ENCODE measurements at regions not wholly inside any gene's neighbourhood (a gene's known extent, or its start where the extent isn't known, plus 50 kb on each side); places are given as distances from the start of the nearest gene placed in this dataset.

DNA sequence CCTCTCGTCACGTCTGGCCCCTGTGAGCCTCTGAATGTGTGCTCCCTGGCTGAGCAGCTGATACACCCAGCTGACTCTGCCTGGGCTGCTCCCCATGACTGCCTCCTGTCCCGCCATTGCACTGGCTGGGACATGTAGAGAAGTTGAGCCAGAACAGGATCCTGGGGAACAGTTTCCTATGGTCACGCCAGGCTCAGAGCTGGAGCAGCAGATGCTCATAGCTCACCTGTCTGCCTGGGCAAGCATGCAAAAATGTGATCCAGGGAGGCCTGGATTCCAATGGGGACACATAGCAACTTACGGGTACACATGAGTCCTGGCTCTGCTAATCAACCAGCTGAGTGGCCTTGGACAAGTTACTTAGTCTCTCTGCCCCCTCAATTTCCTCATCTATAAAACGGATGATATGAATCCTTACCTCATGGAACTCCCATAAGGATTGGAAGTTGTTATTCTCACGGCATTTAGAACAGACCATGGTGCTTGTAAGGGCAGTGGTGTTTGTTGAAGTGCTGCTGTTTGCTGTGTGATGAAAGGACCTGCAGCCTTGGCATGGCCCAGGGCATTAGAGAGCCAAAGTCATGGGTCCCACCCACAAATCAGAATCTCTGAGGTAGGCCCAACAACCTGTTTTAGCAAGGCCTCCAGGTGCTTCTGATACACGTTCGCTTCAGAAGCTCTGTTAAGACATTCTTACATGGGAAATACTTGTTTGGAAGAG is 150.3 kb upstream of the VANGL1 start:
- no peak for FAIRE-seq

DNA sequence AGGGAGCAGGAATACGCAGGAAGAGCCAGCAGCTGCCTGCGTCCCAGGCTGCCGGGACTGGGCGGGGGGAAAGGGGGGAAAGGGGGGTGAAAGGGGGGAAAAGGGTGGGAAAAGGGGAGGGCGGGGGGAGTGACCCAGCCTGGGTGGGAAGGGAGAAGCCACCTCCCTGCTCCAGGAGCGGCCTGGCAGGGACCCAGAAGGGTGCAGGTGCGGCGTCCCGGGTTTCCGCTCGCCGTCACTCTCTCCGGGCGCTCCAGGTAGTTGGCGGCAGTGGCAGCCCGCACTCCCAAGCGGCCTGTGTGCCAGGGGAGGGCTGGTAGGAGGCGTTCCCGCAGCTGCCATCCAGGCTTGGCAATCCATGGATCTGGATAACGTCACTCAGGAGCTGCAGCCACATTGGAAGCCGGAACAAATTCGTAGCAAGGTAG is 141.0 kb upstream of the NGF start:
- no peak for FAIRE-seq

DNA sequence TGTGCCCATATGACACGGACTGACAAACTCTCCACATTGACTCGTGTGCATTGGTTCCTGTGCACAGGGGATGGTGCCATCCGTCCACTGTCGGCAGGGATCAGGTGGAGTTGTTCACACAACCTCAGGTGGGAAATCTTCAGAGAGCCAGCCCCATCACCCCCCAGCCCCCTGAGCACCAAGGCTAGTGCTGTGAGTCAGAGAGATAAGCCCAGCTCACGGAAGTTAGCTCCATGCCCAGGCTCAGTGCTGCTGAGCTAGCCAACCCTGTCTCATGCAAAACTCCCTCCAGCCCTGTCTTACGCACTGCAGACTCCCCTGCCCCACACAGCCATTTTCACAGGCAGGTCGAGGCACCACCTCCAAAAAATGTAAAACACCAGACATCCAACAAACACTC is 139.0 kb upstream of the NGF start:
- no peak for FAIRE-seq

DNA sequence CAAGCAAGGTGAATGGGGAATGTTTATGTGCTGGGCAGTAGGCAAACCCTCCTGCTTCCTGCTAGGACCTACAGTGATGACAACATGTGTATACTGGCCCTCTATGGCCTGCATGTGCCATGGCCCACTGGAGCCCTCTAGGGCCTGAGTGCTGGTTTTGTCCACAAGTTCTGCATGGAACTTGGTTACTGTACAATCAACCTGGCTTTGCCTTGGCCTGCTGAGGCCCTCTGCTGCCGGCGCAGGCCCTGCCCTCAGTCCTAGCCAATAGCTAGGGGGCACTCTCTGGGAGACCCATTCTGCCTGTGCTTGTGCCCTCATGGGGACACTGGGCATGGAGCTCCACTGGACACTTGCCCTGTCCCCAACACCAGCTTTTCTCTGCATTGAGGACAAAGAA is 138.6 kb upstream of the NGF start:
- no peak for FAIRE-seq

DNA sequence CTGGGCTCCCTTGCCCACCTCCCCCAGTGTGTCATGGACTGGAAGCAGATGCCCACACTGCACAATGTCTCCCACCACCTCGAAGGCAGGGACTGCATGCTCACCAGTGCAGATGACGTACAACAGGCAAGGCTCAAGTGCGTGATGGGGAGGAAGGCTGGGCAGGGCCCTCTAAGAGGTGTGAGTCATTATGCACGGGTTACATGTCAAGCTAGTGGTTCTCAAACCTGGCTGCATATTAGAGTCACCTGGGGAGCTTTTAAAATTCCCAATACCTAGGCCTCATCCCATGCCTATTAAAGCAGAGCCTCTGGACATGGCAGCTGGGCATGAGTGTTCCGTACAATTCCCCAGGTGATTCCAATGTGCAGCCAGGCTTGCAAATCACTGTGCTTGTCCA is 137.9 kb upstream of the NGF start:
- FAIRE-seq, result no peak

DNA sequence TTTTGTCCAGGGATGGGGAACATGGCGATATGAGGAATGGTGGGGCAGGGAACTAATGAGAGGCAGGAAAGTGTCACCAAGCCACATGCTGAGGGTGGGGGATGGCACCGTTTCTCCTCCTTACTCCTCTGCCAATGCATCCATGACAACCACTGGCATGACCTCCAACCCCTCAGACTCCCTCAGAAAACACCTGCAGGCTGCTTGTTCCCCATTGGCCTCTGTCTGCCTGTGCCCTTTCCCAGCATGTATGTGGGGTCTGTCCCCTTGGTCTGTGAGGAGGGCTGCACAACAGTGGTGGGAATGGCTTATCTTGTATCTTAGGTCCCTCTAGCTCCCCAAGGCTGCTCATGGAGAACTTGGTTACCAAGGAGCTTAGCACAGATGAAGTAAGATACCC is 137.2 kb upstream of the NGF start:
- FAIRE-seq, result no peak

DNA sequence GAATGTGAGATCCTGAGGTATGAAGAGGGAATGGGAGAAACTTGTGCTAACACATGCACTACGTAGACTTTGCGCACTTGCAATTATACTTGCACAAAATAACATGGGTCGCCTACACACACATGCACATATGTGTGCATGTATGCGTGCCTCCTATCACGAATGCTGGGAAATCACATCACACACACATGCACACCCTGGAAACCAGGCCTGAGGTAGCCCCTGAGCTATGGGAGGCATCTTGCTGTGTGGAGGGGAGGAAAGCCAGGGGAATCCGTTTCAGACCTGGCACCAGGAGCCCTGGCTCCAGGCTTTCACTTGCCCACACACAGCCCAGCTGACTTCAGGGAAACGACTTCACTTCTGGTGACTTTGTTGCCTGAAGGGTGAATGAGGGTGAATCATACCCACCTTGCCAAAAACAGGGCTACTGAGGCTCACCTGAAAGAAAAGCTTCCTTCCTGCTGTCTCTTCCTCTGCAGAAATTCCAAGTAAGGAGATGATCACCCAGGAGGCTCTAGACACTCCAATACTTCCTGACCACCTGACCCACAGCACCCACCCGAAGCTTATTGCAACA is 136.0 kb upstream of the NGF start:
- FAIRE-seq, result no peak

DNA sequence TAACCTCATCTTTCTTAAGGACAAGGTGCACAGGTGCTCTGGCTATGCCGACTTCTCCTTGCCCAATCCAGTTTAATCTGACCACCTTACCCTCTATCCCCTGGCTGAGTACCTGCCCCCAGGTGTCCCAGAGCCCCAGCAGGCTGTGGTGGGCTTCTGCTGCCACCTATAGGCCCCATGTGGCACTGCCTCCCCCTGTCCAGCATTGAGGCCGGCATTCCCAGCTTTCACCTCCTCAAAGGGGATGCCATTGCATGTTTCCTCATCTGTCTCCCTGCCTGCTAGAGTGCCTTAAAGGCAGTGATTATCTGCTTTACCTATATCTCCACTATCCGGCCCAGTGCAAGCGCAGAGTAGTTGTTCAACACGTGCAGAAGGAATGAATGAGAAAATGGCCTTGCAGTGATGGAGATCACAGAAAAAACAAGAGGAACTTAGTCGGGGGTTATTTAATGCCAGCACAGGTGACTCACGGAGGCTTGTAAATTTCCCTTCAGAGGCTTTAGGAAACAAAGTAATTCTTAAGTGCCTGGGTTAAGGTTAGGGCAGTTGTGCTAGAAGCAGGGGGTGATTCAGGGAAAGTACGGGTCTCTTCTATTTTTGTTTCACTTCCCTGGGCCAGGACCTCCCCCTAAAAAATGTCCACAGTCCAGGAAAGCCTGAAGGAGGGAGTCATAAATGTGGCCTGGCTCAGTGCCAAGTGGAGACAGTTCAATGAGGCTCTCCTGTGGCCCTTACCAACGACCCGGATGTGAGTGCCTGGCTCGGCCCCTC is 131.8 kb upstream of the NGF start:
- FAIRE-seq, result no peak

DNA sequence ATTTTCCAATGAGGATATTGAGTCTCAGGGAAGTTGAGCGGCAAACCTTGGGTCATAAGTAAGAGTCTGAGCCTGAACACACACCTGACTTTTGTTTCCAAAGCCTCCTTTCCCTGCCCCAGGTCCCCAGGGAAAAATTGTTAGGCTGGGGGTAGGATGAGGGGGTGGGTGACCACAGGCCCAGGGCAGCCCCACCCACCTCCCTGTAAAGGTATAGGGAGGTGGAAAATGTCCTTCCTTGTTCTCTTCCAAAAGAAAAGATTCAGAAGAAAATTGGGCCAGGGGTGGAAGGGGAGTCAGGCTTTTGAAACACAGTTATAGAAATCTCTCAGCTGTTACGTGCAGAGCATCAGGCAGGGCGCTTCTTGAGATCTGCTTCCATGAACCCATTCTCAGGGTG is 129.7 kb upstream of the NGF start:
- FAIRE-seq, result no peak

DNA sequence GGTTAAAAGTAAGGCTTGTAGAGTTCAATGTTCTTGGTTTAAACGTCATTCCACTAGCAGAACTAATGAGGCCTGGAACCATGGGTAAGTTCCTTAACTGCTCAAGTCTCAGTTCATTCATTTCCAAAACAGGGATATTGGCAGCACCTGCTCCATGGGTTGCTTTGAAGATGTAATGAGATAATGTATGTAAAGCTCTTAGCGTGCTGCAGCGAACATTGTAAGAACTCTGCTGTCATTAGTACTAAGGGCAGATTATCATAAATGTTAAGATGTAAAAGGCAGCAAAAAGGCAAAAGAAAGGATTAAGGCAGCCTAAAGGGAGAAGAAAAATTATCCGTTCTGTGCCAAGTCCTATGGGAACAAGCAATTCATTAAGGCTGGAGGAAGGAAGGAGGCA is 129.1 kb upstream of the NGF start:
- FAIRE-seq, result no peak

DNA sequence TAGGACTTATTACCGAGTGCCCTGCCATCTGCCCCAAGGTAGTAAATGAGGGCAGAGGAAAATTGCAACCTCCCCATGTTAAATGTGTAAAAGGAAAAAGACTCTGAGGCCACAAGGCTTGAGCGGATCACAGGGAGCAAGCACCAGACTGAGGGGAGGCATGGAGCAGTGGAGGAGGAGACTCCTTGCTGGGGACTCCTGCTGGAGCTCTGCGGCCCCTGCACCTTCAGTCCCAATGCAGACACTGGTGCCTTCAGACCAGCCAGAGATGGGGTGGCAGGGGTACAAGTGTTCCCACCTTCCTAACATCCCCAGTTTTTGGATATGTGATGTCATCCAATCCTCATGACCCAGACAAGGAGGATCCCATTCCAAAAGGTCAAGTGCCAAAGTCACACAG is 128.4 kb upstream of the NGF start:
- no peak for FAIRE-seq

DNA sequence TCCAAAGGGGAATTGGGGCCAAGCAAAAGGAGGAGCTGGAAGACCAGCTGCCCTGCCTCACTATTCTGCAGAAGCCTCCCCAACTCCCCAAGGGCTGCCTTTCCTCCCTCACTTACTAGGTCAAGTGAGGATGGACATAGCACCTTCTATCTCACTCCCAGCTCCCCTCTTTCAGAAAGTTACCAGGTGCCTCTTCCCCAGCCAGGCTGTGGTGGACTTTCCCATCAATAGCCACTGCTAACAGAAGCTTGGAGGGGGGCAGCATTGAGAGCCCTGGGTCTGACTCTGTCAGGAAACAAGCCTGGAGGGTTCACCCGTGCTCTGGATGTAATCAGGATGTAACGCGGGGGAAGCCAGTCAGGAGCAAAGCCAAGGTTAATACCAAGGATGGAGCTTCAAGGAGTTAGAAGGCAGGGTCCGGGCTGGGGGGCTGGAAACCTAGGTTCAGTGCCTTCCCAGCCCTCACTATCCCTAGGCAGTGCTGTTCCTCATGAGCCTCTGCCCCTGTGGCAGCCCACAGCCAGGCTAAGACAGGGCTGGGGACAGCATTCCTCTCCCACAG is 127.8 kb upstream of the NGF start:
- no peak for FAIRE-seq

DNA sequence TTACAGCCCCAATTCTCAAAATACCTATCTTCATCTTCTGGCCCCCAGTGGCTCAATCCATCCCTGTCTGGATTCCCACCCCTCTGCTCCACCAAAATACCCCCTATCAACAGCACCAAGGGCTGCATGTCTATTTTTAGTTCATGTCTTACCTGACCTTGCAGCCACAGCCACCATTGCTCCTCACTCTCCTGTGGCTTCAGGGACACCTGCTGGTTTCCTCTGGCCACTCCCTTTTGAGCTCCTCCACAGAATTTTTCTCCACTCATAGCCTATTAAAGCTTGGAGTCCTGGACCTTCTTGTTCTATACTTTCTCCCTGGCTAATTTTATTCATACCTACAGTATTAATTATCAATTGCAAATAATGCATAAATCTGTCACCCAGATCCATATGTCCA is 125.3 kb upstream of the NGF start:
- no peak for FAIRE-seq

DNA sequence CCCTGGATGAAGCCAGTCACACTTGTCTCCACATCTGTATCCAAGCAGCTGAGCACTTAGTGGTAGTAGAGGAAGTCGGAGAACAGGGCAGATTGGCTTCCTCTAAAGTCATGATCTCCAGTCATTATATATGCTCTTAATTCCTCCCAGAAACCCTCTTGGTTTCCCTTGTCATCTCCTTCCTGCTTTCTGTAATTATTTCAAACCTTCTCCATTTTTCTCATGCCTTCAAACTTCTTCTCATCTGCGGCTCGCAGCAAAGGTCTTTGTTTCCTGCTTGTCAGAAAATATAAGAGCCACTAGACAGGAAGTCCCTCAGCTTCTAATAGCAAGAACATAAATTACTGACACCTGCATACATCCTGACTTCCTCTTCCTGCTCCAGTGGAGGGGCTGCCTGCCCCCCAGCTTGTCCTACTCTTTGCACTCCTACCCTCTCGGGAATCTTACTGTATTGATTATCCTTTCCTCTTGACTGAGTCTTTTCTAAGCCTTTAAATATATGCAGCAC is 124.6 kb upstream of the NGF start:
- FAIRE-seq, result no peak

DNA sequence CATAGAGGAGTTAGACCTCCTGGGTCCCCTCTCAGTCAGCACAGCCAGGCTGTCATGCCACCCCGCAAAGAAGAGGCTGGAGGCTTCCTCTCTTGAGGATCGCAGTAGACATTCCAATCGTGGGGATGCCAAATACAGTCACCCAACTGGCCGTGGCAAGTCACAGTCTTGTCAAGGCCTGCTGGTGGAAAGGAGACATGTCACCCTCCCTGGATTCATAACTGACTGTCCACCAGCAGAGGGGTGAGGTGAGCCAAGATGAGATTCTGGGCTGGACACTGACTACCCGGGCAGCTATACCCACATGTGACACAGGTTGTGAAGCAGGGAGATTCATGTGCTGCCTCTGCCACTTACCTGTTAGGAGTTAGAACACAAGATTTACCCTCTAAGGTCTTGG is 123.5 kb upstream of the NGF start:
- FAIRE-seq, result no peak

DNA sequence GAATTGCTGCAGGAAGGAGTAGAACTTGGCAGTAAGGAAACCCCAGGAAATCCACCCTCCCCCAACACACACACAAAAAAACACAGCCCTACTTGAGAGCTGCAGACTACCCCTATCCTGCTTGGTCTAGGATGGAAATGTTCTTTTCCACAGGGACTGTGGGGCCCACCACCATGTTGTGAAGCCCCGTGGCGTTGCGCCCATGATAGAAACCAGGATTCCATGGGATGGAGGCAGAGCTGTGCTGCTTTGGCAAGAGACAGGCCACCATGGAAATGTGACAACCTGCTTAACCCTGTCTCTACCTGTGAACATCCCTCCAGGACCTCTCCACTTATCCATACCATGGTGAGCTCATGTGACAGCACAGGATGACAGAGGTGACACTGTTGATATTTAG is 121.1 kb upstream of the NGF start:
- FAIRE-seq, result no peak

DNA sequence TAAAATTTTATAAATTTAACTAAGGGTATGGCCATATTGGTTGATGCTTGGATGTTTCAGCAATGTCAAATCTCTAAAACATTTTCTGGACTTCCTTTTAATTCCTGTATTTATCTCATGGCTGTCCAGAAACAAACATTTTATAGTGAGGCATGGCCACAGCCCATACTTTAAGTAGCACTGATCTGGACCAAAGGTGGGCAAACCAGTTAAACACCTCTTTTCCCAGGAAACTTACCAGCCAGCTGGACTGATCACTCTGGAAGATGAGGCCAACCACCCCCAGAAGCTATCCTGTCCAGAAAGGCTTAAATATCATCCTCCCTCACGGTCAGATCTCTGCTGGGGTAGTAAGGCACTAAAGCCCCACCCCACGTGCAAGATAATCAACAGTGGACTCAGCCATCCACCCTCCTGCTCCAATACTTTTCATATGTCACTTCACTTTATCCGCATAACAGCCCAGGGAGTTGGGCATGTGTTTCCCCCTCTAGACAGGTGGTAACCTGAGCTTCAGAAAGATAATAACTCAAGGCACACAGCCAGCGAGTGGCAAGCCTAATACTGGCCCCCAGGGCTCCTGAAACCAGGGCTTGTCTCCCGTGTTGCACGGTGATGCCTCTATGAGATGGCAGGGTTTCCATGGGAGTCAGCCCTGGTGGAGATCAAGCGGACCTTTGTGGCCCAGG is 120.5 kb upstream of the NGF start:
- no peak for FAIRE-seq

DNA sequence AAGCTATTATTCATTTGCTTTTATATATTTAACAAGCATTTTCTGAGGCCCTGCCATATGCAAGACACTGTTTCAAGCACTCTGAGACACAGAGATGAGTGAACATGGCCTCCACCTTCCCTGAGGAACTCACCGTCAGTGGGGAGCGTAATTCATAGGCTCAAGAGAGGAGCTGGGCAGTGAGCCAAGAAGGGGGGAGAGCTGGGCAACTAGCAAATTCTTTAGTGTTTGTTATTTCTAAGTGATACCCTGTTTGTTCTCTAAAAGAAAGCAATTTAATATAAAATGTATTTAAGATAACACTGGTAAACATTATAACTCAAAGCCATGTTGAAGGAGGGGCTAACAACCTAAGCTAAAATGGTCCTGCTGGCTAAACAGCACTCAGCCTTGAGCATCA is 119.2 kb upstream of the NGF start:
- FAIRE-seq, result no peak

DNA sequence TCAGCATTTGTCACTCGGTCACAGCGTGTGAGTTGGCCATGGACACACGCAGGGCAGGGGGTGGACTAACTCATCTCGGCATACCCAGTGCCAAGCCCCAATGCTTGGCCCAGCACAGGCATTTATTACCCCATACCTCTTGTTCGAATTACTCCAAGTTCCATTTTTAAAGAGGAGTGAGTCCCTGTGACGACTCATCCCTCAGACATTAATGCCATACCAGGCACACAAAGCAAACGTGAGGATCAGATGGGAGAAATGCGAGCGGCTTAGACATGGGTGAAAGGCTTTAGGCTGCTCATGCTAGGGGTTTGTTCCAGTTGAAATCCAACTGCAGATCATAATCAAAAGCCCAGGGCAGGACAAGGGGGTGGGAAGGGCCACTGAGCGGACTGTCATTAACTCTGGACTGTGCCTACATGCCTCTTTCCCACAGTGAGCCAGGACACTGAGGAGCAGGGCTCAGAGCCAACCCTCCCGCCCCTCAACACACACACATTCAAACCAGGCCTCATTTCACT is 118.5 kb upstream of the NGF start:
- FAIRE-seq, result no peak

DNA sequence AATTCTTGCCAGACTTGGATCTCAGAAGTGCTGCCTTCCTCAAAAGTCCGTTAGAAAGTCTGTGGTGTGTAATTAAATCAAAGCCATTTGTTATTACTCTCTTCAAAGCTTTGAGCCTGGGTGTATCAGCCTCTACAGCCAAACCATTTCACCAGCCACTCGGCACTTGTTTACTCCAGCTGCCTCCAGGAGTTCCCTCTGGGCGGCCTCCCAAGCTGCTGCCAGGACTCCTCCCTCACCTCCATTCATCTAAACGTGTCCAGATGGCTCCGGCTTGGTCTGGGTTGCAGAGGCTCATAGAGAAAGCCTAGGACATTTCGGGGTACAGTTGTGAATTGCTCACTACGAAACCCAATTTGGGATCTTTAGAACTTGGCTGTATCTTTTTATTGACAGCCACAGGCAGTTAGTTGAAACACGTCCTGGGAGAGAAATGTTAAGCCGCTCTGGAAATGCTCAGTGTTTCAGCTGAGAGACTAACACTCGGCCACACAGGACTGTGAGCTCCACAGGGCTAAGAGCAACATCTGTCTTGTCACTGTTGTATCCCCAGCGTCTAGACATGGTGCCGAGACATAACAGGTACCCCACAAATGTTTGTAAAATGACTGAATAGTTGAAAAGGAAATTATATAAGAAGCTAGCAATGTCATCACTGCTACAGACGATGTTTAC is 116.9 kb upstream of the NGF start:
- no peak for FAIRE-seq

DNA sequence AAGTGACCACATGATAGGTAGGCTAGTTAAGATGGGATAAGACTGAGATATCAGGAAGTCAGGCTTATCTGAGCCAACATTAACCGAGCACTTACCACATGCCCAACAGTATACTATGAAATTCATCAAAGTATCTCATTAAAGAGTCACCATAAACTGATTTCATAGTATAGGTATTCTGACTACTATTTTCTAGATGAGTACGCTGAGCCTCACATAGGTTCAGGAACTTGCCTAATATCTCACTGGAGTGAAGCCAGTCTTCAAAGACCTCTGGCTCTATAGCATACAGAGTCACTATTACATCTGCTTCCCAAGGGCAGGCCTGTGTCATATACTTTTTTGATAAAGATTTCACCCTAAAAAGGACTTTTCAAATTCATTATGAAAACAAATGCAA is 115.6 kb upstream of the NGF start:
- no peak for FAIRE-seq

DNA sequence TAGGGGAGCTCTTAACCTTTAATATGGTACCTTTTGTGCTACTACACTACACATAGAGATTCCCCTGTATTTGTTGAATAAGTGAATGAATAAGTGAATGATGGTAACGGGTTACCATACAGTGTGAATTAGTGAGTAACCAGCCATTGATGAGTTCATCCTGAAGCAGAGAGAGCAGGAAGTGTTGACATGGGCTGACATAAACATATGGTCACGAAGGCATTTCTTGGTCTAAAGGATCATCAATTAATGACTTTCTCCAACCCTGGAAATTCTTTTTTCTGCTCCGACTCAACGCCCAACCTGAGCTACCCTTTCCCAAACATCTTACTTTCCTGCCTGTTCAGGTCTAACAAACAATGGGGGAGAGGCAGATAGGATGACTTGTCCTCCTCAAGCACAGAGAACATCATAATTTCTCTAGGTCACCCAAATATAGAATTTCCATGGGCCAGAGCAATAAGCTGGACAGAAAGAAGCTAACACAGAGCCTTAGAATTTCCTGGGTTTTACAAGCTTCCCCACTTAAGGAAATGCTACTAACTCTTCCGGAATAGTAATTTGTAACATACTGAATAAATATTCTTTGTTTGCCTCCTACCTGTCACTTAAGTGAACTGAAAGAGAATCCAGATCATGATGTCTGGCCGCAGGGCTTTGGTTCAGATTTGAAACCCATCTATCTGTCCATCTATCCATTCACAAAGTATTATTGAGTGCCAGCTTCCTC is 114.7 kb upstream of the NGF start:
- no peak for FAIRE-seq

Data from endometrium (tissue), 2 donors.